Kidney (tissue), 13 donors: ENCODE measurements at regions not wholly inside any gene's neighbourhood (a gene's known extent, or its start where the extent isn't known, plus 50 kb on each side); places are given as distances from the start of the nearest gene placed in this dataset.
A peak's percentile ranks its signal among the peaks of the same experiment; 100 is the strongest.

Experiments
- DNase-seq, 5 donors: peaks; one replicate each; pipeline ENCODE4 v3.0.0-alpha.2; 2013 to 2020
- FAIRE-seq: peaks from 2 replicates; lab custom pipeline; 2012; peaks lifted over from hg19 to GRCh38; lab: Jason Lieb, UNC
- H3K27ac ChIP-seq, 2 donors: one replicate each; pipeline ENCODE4 v1.7.0; 2013; ENCODE audit warnings: low read depth in 2 of 2, low read length in 2 of 2, inconsistent platforms in 1 of 2
- H3K27me3 ChIP-seq: one replicate; pipeline ENCODE4 v1.7.1; 2013; ENCODE audit warnings: low read length, inconsistent platforms; ENCODE audit not compliant: control insufficient read depth, insufficient read depth
- H3K36me3 ChIP-seq, 3 donors: one replicate each; pipeline versions ENCODE4 v1.7.0 to v1.7.1; 2013; ENCODE audit warnings: low read length in 3 of 3, control low read depth in 1 of 3, inconsistent platforms in 1 of 3; ENCODE audit not compliant: insufficient read depth in 3 of 3, control insufficient read depth in 2 of 3
- H3K4me1 ChIP-seq, 3 donors: one replicate each; pipeline versions ENCODE4 v1.7.0 to v1.7.1; 2013; ENCODE audit warnings: low read length in 3 of 3, inconsistent platforms in 1 of 3, low read depth in 1 of 3; ENCODE audit not compliant: control insufficient read depth in 2 of 3, insufficient read depth in 2 of 3
- H3K4me3 ChIP-seq, 3 donors: one replicate each; pipeline versions ENCODE4 v1.7.0 to v1.8.1; 2013; ENCODE audit warnings: low read length in 3 of 3, control low read depth in 1 of 3, inconsistent platforms in 1 of 3
- H3K9ac ChIP-seq, 3 donors: one replicate each; pipeline versions ENCODE4 v1.7.0 to v1.7.1; 2013; ENCODE audit warnings: low read length in 3 of 3, control low read depth in 1 of 3, inconsistent platforms in 1 of 3
- H3K9me3 ChIP-seq, 3 donors: one replicate each; pipeline versions ENCODE4 v1.7.0 to v1.7.1; 2013; ENCODE audit warnings: low read length in 3 of 3, control low read depth in 1 of 3, inconsistent platforms in 1 of 3; ENCODE audit not compliant: control insufficient read depth in 2 of 3, insufficient read depth in 1 of 3
- CTCF ChIP-seq: IDR thresholded peaks from 3 replicates; pipeline ENCODE4 v1.5.1; 2012; ENCODE audit warnings: mild to moderate bottlenecking, moderate library complexity, borderline replicate concordance; ENCODE audit not compliant: insufficient read depth; ENCODE audit errors: extremely low read depth
- intact Hi-C: fragments of 100-400 bp; cut with DNase I; formaldehyde crosslinking; loops from one replicate; pipeline ENCODE4 v1.11.1; 2022
- donor health status: control.
- donor health status: control.
- donor health status: control.
- donor health status: control.
- donor health status: control.
- donor health status: DM: yes; HTN: yes; CAD: no.
- donor health status: Normal renal cell carcinoma (clear cell type).

- DNase-seq (peak in 4 of 5 donors; percentile 38 to 70 (median 54)), FAIRE-seq (no peak)
- no peak for TF ChIP-seq CTCF
- H3K27me3 ChIP-seq, result no peaks in the 10 kb centered on the region
- H3K4me3 ChIP-seq, result no peak overlapping the region
- no peaks in the 10 kb centered on the region for H3K9me3 ChIP-seq
- H3K36me3 ChIP-seq, result no peaks in the 10 kb centered on the region
- H3K4me1 ChIP-seq, result no peaks in the 10 kb centered on the region
- H3K27ac ChIP-seq, result no peak overlapping the region
- H3K9ac ChIP-seq, result no peak overlapping the region
- intact Hi-C loops, result no loop called here
Observed at GRCh38 chr9:82201196-82201595, 212.6 kb downstream of the SPATA31D1 start.

- H3K9ac ChIP-seq, result no peak overlapping the region
- no peak for FAIRE-seq
- H3K4me3 ChIP-seq, result no peak overlapping the region
- no peaks in the 10 kb centered on the region for H3K9me3 ChIP-seq
- H3K27me3 ChIP-seq, result no peaks in the 10 kb centered on the region
- no peak for DNase-seq
- intact Hi-C loops, result no loop called here
- no peaks in the 10 kb centered on the region for H3K4me1 ChIP-seq
- H3K36me3 ChIP-seq, result no peaks in the 10 kb centered on the region
- TF ChIP-seq CTCF, result no peak
- no peak overlapping the region for H3K27ac ChIP-seq
Observed at GRCh38 chr9:82202808-82203207, 214.2 kb downstream of the SPATA31D1 start.

- FAIRE-seq, result no peak
- no peaks in the 10 kb centered on the region for H3K36me3 ChIP-seq
- H3K27me3 ChIP-seq, result no peaks in the 10 kb centered on the region
- peaks cover 0 to 5% (median 2%) of the 10 kb centered on the region in 3 donors for H3K9me3 ChIP-seq
- no peak overlapping the region for H3K9ac ChIP-seq
- DNase-seq, result no peak
- no peak overlapping the region for H3K27ac ChIP-seq
- H3K4me3 ChIP-seq, result no peak overlapping the region
- intact Hi-C loops, result no loop called here
- H3K4me1 ChIP-seq, result no peaks in the 10 kb centered on the region
- TF ChIP-seq CTCF, result no peak
Observed at GRCh38 chr9:82206490-82206889, 217.9 kb downstream of the SPATA31D1 start.

DNA sequence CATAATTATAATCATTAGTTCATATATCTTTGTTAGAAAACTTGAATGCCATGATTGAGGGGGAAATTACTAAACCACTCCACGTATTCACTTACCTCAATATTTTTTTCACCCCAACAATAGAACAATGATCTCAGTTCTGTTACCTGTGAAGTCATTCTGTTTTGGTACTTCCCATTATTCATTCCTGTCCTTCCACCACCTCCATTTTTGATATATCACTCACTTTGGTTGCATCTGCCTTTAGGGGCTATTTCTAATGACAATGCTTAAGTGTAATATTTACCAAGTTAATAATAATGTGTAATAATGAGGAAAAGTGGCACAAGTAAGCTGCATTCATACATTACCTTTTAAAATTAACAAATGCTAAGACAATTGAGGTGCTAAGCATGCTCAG lies 218.4 kb downstream of the SPATA31D1 start:
- Histone ChIP-seq H3K9me3 (peaks cover 0 to 5% (median 2%) of the 10 kb centered on the region in 3 donors), H3K27me3 (no peaks in the 10 kb centered on the region), H3K4me1 (no peaks in the 10 kb centered on the region), H3K36me3 (no peaks in the 10 kb centered on the region), H3K27ac (no peak overlapping the region), H3K9ac (no peak overlapping the region), H3K4me3 (no peak overlapping the region)
- no peak for DNase-seq
- intact Hi-C loops, result no loop called here
- FAIRE-seq, result no peak
- no peak for TF ChIP-seq CTCF
